IPS-NIHi11 (cell line): ENCODE measurements at regions not wholly inside any gene's neighbourhood (a gene's known extent, or its start where the extent isn't known, plus 50 kb on each side); places are given as distances from the start of the nearest gene placed in this dataset.
"Not testable (repeated sequence)": the region's sequence is repeated elsewhere in the genome, so short reads cannot be mapped to it uniquely, and the experiment has no call there.

Experiments used
- DNase-seq: peaks from one replicate; pipeline ENCODE4 v3.0.0; 2012; ENCODE audit warnings: mixed read lengths, low spot score

GRCh38 chr11:79634905-79635304, 194.1 kb upstream of the TENM4 start:
- no peak for DNase-seq

- no peak for DNase-seq
Measured at GRCh38 chr11:79627281-79627680, 186.5 kb upstream of the TENM4 start.

- DNase-seq: no peak
Measured at GRCh38 chr11:79626135-79627075, 185.6 kb upstream of the TENM4 start.

GRCh38 chr11:79623375-79623774, 182.5 kb upstream of the TENM4 start:
- no peak for DNase-seq

- no peak for DNase-seq
Measured at GRCh38 chr11:79617561-79617960, 176.7 kb upstream of the TENM4 start.

GRCh38 chr11:79616392-79616851, 175.6 kb upstream of the TENM4 start:
- no peak for DNase-seq

GRCh38 chr11:79615425-79615824, 174.6 kb upstream of the TENM4 start:
- no peak for DNase-seq

- no peak for DNase-seq
Measured at GRCh38 chr11:79610678-79611077, 169.8 kb upstream of the TENM4 start.

GRCh38 chr11:79610139-79610538, 169.3 kb upstream of the TENM4 start:
- DNase-seq: no peak

- no peak for DNase-seq
Measured at GRCh38 chr11:79609511-79609910, 168.7 kb upstream of the TENM4 start.

GRCh38 chr11:79606461-79606860, 165.6 kb upstream of the TENM4 start:
- DNase-seq: not testable (repeated sequence)

GRCh38 chr11:79600711-79601110, 159.9 kb upstream of the TENM4 start:
- DNase-seq: no peak

GRCh38 chr11:79594834-79595233, 154.0 kb upstream of the TENM4 start:
- DNase-seq: no peak

- DNase-seq: no peak
Measured at GRCh38 chr11:79592824-79593223, 152.0 kb upstream of the TENM4 start.

GRCh38 chr11:79592406-79592805, 151.6 kb upstream of the TENM4 start:
- DNase-seq: no peak

GRCh38 chr11:79582434-79582833, 141.6 kb upstream of the TENM4 start:
- no peak for DNase-seq

- DNase-seq: no peak
Measured at GRCh38 chr11:79579063-79579462, 138.2 kb upstream of the TENM4 start.

GRCh38 chr11:79578116-79578515, 137.3 kb upstream of the TENM4 start:
- DNase-seq: no peak

GRCh38 chr11:79575701-79576100, 134.9 kb upstream of the TENM4 start:
- DNase-seq: no peak

- no peak for DNase-seq
Measured at GRCh38 chr11:79570104-79570503, 129.3 kb upstream of the TENM4 start.

- no peak for DNase-seq
Measured at GRCh38 chr11:79564288-79564925, 123.6 kb upstream of the TENM4 start.

- no peak for DNase-seq
Measured at GRCh38 chr11:79561496-79561895, 120.7 kb upstream of the TENM4 start.

GRCh38 chr11:79550809-79551208, 110.0 kb upstream of the TENM4 start:
- no peak for DNase-seq
